Stomach (tissue), 4 donors: ENCODE measurements at regions not wholly inside any gene's neighbourhood (a gene's known extent, or its start where the extent isn't known, plus 50 kb on each side); places are given as distances from the start of the nearest gene placed in this dataset.

Source experiments
- POLR2A ChIP-seq, 4 donors: fragments of 450-650 bp; IDR thresholded peaks; one replicate each; pipeline ENCODE4 v1.6.1; 2016; ENCODE audit warnings: antibody characterized with exemption in 4 of 4, control low read depth in 2 of 4, mild to moderate bottlenecking in 1 of 4, moderate library complexity in 1 of 4
- POLR2AphosphoS5 ChIP-seq, 3 donors: sonication (generic); formaldehyde crosslinking; IDR thresholded peaks; one replicate each; pipeline ENCODE4 v1.6.1; 2016; ENCODE audit warnings: antibody characterized with exemption in 3 of 3

GRCh38 chr2:150586858-150587257 is 99.4 kb upstream of the RND3 start:
- no peak for TF ChIP-seq POLR2A (IDR thresholded peaks at IDR 0.05)
- peak in 1 of 3 donors; percentile 8 for TF ChIP-seq POLR2AphosphoS5 (IDR thresholded peaks at IDR 0.05)
